ENCODE measurements at regions not wholly inside any gene's neighbourhood (a gene's known extent, or its start where the extent isn't known, plus 50 kb on each side); places are given as distances from the start of the nearest gene placed in this dataset.

DNA sequence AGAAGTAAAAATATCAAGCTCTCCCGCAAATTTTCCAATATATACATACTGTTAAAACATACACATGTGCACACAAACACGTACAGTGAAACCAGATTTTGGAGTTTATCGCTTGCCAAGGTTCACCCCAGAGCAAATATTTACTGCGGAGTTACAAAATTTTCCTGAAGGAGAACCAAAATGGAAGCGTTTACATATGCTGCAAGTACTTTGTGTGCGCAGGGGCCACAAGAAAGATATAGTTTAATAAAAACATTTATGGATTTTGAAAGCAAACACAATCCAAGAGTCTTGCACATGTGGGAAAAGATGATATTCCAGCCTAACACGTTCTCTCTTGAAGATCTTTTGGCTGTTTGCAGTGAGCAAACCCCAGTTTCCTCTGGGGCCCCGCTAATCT lies 301.3 kb upstream of the NFE2L3 start:
- TF ChIP-seq, protein P1, sequence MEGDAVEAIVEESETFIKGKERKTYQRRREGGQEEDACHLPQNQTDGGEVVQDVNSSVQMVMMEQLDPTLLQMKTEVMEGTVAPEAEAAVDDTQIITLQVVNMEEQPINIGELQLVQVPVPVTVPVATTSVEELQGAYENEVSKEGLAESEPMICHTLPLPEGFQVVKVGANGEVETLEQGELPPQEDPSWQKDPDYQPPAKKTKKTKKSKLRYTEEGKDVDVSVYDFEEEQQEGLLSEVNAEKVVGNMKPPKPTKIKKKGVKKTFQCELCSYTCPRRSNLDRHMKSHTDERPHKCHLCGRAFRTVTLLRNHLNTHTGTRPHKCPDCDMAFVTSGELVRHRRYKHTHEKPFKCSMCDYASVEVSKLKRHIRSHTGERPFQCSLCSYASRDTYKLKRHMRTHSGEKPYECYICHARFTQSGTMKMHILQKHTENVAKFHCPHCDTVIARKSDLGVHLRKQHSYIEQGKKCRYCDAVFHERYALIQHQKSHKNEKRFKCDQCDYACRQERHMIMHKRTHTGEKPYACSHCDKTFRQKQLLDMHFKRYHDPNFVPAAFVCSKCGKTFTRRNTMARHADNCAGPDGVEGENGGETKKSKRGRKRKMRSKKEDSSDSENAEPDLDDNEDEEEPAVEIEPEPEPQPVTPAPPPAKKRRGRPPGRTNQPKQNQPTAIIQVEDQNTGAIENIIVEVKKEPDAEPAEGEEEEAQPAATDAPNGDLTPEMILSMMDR (IDR thresholded peaks at IDR 0.05) = no peak
- no peak for TF ChIP-seq POLR2A (IDR thresholded peaks at IDR 0.05)

Measured in adrenal gland (tissue), 5 donors.